GM21367 (cell line): ENCODE measurements at regions not wholly inside any gene's neighbourhood (a gene's known extent, or its start where the extent isn't known, plus 50 kb on each side); places are given as distances from the start of the nearest gene placed in this dataset.

Source experiments
- ATAC-seq: cut with Tn5 transposase; IDR thresholded peaks from one replicate; pipeline ENCODE4 v1.9.1; 2021; ENCODE audit not compliant: unreplicated experiment

- ATAC-seq: no peak
These were observed 60.1 kb upstream of the PLAC1 start for GRCh38 chrX:134718105-134718965.

GRCh38 chrX:134717698-134718097 is 59.4 kb upstream of the PLAC1 start:
- ATAC-seq: no peak

- no peak for ATAC-seq
These were observed 58.3 kb upstream of the PLAC1 start for GRCh38 chrX:134716620-134717012.

GRCh38 chrX:134715930-134716619 is 57.8 kb upstream of the PLAC1 start:
- ATAC-seq: no peak

- ATAC-seq: no peak
These were observed 56.4 kb upstream of the PLAC1 start for GRCh38 chrX:134714633-134715110.

- ATAC-seq: no peak
These were observed 55.4 kb upstream of the PLAC1 start for GRCh38 chrX:134713618-134714107.

- ATAC-seq: no peak
These were observed 54.0 kb upstream of the PLAC1 start for GRCh38 chrX:134712272-134712671.

GRCh38 chrX:134711135-134711921 is 53.1 kb upstream of the PLAC1 start:
- no peak for ATAC-seq
